ENCODE measurements at regions not wholly inside any gene's neighbourhood (a gene's known extent, or its start where the extent isn't known, plus 50 kb on each side); places are given as distances from the start of the nearest gene placed in this dataset.

GRCh38 chr13:22040810-22041364 is 370.0 kb downstream of the FGF9 start:
- peak overlapping the region; percentile 78 for H3K4me3 Mint-ChIP-seq
- no peaks in the 10 kb centered on the region for H3K4me1 Mint-ChIP-seq
- H3K36me3 Mint-ChIP-seq: no peaks in the 10 kb centered on the region
- H3K27me3 Mint-ChIP-seq: no peaks in the 10 kb centered on the region
- ATAC-seq: peak; percentile 16
- no peaks in the 10 kb centered on the region for H3K9me3 Mint-ChIP-seq
- H3K27ac Mint-ChIP-seq: no peak overlapping the region

DNA sequence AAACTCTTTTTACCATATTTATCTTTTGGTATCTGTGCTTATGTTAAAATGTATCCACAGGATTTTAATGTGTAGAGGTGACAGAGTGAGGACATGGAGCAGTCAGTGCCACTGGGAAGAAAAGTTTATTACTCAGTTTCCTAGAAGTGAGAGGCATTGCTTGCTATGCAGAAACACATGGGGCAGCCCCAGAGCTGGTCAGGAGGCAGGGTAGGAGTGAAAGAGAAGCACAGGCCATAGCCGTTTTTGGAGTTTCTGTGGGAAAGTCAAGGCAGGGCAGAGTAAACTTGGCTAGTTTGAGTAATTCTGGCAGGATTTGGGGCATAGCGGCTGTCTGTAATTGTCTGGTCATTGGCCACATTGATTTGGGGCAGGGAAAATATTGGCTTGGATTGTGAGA is 370.9 kb downstream of the FGF9 start:
- H3K9me3 Mint-ChIP-seq: no peaks in the 10 kb centered on the region
- H3K27ac Mint-ChIP-seq: no peak overlapping the region

GRCh38 chr13:22047082-22047784 is 376.4 kb downstream of the FGF9 start:
- Mint-ChIP-seq H3K36me3 (no peaks in the 10 kb centered on the region), H3K27ac (no peak overlapping the region), H3K9me3 (no peaks in the 10 kb centered on the region), H3K4me3 (no peak overlapping the region), H3K27me3 (no peaks in the 10 kb centered on the region), H3K4me1 (no peaks in the 10 kb centered on the region)
- ATAC-seq: no peak

More for the DNA sequence above, 370.9 kb downstream of the FGF9 start:
- peak overlapping the region; percentile 24 for H3K4me3 Mint-ChIP-seq
- H3K4me1 Mint-ChIP-seq: no peaks in the 10 kb centered on the region
- no peaks in the 10 kb centered on the region for H3K36me3 Mint-ChIP-seq
- H3K27me3 Mint-ChIP-seq: no peaks in the 10 kb centered on the region
- ATAC-seq: no peak

- no peak overlapping the region for H3K4me3 Mint-ChIP-seq
- H3K9me3 Mint-ChIP-seq: no peaks in the 10 kb centered on the region
- no peaks in the 10 kb centered on the region for H3K27me3 Mint-ChIP-seq
- H3K27ac Mint-ChIP-seq: no peak overlapping the region
- no peaks in the 10 kb centered on the region for H3K4me1 Mint-ChIP-seq
- no peak for ATAC-seq
- no peaks in the 10 kb centered on the region for H3K36me3 Mint-ChIP-seq
Measured at GRCh38 chr13:22047785-22048104, 376.9 kb downstream of the FGF9 start.

DNA sequence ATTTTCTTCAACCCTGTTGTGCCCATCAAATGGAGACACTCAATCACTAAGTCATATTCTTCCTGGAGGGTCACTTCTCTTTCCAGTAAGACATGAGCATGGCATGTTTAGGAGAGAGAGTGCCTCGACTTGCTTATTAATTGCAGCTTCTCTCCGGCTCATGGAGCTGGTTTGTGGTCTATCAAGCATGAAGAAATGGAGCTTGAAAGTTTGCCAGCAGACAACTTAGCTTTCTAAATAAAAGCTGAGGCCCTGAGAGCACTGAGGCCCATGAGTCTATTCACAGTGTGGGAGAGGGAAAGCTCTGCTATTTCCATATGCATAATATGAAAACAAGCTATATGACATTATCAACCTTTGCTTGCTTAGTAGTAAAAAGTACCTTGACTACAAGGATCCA is 378.5 kb downstream of the FGF9 start:
- H3K27me3 Mint-ChIP-seq: no peaks in the 10 kb centered on the region

GRCh38 chr13:22050951-22051563 is 380.2 kb downstream of the FGF9 start:
- Mint-ChIP-seq H3K4me1 (no peaks in the 10 kb centered on the region), H3K27ac (no peak overlapping the region), H3K4me3 (no peak overlapping the region), H3K36me3 (no peaks in the 10 kb centered on the region), H3K27me3 (no peaks in the 10 kb centered on the region), H3K9me3 (peaks cover 5% of the 10 kb centered on the region)
- ATAC-seq: no peak

More for the DNA sequence above, 378.5 kb downstream of the FGF9 start:
- no peak for ATAC-seq
- no peak overlapping the region for H3K4me3 Mint-ChIP-seq
- no peaks in the 10 kb centered on the region for H3K4me1 Mint-ChIP-seq
- no peaks in the 10 kb centered on the region for H3K9me3 Mint-ChIP-seq
- H3K36me3 Mint-ChIP-seq: no peaks in the 10 kb centered on the region
- no peak overlapping the region for H3K27ac Mint-ChIP-seq

DNA sequence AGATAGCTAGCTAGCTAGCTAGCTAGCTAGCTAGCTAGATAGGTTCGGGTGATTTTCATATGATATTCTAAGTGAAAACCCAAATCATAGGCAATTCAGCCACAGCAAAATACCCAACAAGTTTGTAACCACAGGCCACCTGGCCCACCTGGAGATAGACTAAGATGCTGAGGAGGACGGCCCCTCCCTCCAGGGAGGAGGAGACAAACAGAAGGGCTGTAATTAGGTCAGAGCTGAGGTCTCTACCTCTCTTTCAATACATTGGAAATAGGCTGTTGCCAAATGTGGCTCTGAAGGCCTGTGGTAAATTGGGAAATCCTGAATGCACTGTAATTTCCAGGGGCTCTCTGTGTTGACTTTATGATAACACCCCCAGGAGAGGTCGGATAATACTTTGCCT is 382.2 kb downstream of the FGF9 start:
- ATAC-seq: no peak
- Mint-ChIP-seq H3K27me3 (no peaks in the 10 kb centered on the region), H3K27ac (no peak overlapping the region), H3K36me3 (no peaks in the 10 kb centered on the region), H3K4me1 (no peaks in the 10 kb centered on the region), H3K9me3 (peaks cover 6% of the 10 kb centered on the region), H3K4me3 (no peak overlapping the region)

DNA sequence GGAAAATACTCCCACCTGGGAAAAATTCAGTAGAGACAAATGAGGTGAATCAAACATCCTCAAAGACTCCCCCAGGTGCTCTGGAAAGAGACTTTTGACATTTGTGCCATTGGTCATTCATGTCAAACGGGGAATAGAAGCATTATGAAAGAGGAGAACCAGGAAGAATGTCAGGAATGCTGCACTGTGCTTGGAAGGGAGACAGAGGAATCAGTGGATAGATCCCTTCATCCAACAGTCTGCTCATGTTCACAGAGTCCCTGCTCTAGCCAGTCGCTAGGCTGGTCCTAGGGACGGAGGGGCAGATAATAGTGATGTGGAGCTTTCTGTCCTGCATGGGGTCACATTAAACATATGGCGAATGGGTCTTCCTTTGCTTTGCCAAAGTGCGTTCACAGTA is 384.4 kb downstream of the FGF9 start:
- H3K27ac Mint-ChIP-seq: no peak overlapping the region
- H3K4me1 Mint-ChIP-seq: peaks cover 9% of the 10 kb centered on the region
- H3K4me3 Mint-ChIP-seq: no peak overlapping the region
- no peak for ATAC-seq
- no peaks in the 10 kb centered on the region for H3K36me3 Mint-ChIP-seq
- H3K9me3 Mint-ChIP-seq: peaks cover 6% of the 10 kb centered on the region
- H3K27me3 Mint-ChIP-seq: no peaks in the 10 kb centered on the region

GRCh38 chr13:22060187-22060586 is 389.3 kb downstream of the FGF9 start:
- H3K4me1 Mint-ChIP-seq: peaks cover 34% of the 10 kb centered on the region
- peaks cover 6% of the 10 kb centered on the region for H3K9me3 Mint-ChIP-seq
- H3K4me3 Mint-ChIP-seq: no peak overlapping the region
- no peaks in the 10 kb centered on the region for H3K27me3 Mint-ChIP-seq
- no peak overlapping the region for H3K27ac Mint-ChIP-seq
- H3K36me3 Mint-ChIP-seq: no peaks in the 10 kb centered on the region
- no peak for ATAC-seq

- ATAC-seq: peak; percentile 67
- H3K9me3 Mint-ChIP-seq: no peaks in the 10 kb centered on the region
- H3K4me3 Mint-ChIP-seq: no peak overlapping the region
- H3K4me1 Mint-ChIP-seq: peaks cover 34% of the 10 kb centered on the region
- H3K27ac Mint-ChIP-seq: peak overlapping the region; percentile 75
- no peaks in the 10 kb centered on the region for H3K27me3 Mint-ChIP-seq
- no peaks in the 10 kb centered on the region for H3K36me3 Mint-ChIP-seq
Measured at GRCh38 chr13:22061371-22061805, 390.5 kb downstream of the FGF9 start.

DNA sequence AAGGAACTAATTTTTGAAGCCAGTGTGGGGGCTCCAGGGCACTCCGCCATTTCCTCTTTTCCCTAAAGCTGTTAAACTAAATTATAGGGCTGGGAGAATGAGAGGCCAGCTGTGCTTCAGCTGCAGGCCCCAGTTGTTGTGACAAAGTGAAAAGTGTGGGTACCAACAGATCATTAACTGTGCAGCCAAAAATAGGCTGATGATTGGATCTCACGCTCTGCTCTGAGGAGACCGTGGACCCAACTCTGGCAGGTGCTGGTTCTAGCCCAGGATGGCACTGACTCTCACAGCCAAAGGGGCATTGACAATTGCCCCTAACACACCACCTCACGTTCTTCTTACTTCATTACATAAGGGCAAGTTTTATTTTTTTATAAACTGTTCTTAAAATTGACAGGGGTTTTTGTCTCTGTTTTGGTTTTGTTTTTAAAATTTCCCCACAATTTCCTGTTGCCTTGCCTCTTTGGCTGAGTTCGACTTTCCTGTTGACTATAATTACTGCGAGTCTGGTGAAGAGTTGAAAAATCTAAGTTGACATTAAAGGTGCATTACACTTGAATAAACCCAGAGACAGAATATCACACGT is 391.0 kb downstream of the FGF9 start:
- Mint-ChIP-seq H3K4me1 (peaks cover 34% of the 10 kb centered on the region), H3K9me3 (peaks cover 1% of the 10 kb centered on the region), H3K4me3 (peak overlapping the region; percentile 52), H3K27me3 (no peaks in the 10 kb centered on the region), H3K27ac (peak overlapping the region; percentile 75), H3K36me3 (no peaks in the 10 kb centered on the region)
- peak; percentile 60 for ATAC-seq

GRCh38 chr13:22062478-22063205 is 391.8 kb downstream of the FGF9 start:
- Mint-ChIP-seq H3K4me3 (peak overlapping the region; percentile 52), H3K9me3 (peaks cover 3% of the 10 kb centered on the region), H3K27me3 (no peaks in the 10 kb centered on the region), H3K4me1 (peaks cover 34% of the 10 kb centered on the region), H3K27ac (peak overlapping the region; percentile 75), H3K36me3 (no peaks in the 10 kb centered on the region)
- no peak for ATAC-seq

- Mint-ChIP-seq H3K4me1 (peaks cover 34% of the 10 kb centered on the region), H3K9me3 (peaks cover 3% of the 10 kb centered on the region), H3K27me3 (no peaks in the 10 kb centered on the region), H3K36me3 (no peaks in the 10 kb centered on the region), H3K27ac (no peak overlapping the region), H3K4me3 (no peak overlapping the region)
- ATAC-seq: no peak
Measured at GRCh38 chr13:22063416-22064124, 392.7 kb downstream of the FGF9 start.

GRCh38 chr13:22064854-22065620 is 394.2 kb downstream of the FGF9 start:
- H3K36me3 Mint-ChIP-seq: no peaks in the 10 kb centered on the region
- H3K4me1 Mint-ChIP-seq: peaks cover 27% of the 10 kb centered on the region
- no peak overlapping the region for H3K27ac Mint-ChIP-seq
- ATAC-seq: no peak
- H3K4me3 Mint-ChIP-seq: no peak overlapping the region
- peaks cover 3% of the 10 kb centered on the region for H3K9me3 Mint-ChIP-seq
- no peaks in the 10 kb centered on the region for H3K27me3 Mint-ChIP-seq
